Motor neuron (in vitro differentiated cells): ENCODE measurements at regions not wholly inside any gene's neighbourhood (a gene's known extent, or its start where the extent isn't known, plus 50 kb on each side); places are given as distances from the start of the nearest gene placed in this dataset.

Experiments used
- ATAC-seq, 8 experiments: fragments of 200-7000 bp; cut with Tn5 transposase; replicated peaks in 6 of 8; 2 replicates each; pipeline ENCODE4 v1.8.0; 2021; ENCODE audit warnings: mild to moderate bottlenecking in 8 of 8, moderate library complexity in 8 of 8
- H3K27ac ChIP-seq, 2 donors: fragments of 250-450 bp; sonication (Bioruptor Pico); 2 replicates each; pipeline ENCODE4 v1.9.0; 2021; ENCODE audit warnings: antibody characterized with exemption in 2 of 2, mild to moderate bottlenecking in 2 of 2, moderate library complexity in 1 of 2
- H3K4me1 ChIP-seq, 2 donors: fragments of 250-450 bp; sonication (Bioruptor Pico); replicated peaks in 1 of 2; 2 replicates each; pipeline ENCODE4 v1.6.1; 2021; ENCODE audit warnings: antibody characterized with exemption in 2 of 2, mild to moderate bottlenecking in 2 of 2, moderate library complexity in 1 of 2
- H3K4me3 ChIP-seq, 5 donors: fragments of 250-450 bp; sonication (Bioruptor Pico); 2 replicates each; pipeline ENCODE4 v1.9.0; 2021; ENCODE audit warnings: antibody characterized with exemption in 5 of 5, mild to moderate bottlenecking in 5 of 5, moderate library complexity in 4 of 5
- WGBS, 10 experiments: fragments of 450-650 bp; shearing (Covaris generic); methylation state at CpG; one replicate each; pipeline ENCODE4 v1.0.0; 2022; 5-methylcytosine and 5-hydroxymethylcytosine counted together
- in situ Hi-C, 9 experiments: fragments of 400-800 bp; cut with MboI; loops; one replicate each; pipeline ENCODE4 v1.15.0; 2021; ENCODE audit warnings: low sequenced_read_pairs in 9 of 9, low pct_unique_long_range_greater_than_20kb in 2 of 9; ENCODE audit not compliant: unreplicated experiment in 9 of 9

DNA sequence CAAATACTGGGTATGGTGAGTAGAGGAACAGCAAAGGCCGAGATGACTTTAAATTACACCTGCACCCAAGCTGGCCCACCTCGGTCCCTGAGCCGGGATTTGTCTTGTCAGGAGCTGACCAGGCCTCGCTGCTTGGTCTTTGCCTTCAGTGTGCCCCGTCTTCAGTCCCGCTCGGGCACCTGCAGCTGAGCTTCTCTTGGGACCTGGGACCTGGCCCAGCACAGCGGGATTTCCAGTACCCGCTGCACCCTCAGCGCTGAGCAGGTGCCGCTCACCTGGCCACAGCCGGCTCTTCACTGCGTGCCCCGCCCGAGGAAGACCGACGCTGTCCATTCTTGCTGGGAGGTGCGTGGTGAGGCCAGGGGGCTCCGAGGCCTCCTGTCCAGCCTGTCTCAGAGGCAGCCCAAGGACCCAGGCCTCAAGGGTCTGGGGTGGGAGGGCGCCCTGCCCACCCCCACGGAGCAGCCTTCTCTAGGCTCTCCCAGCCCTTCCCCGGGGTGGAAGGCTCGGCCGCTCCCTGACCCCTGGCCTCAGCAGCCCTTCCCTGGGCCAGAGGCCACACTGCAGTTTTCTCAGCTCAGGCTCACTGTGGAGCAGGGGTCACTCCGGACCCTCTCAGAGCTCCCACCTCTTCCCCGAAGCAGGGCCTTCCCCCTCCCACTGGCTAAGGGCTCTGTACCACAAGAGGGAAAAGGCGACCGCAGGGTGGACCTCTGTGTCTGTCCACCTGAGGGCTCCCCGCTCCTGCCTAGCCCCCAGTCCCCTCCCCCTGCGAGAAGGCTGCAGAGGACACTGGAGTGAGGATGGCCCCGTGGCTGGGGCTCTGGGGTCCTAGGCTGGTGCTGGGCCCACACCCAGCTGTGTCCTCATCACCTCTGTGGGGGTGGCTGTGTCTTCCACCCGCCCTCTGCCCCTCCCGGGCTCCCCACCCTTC lies 119.3 kb downstream of the RNASET2 start:
- in situ Hi-C loops: no loop called here
- no peak overlapping the region for H3K4me3 ChIP-seq
- 80 to 100% (median 89%) methylated on average over 1 to 16 of the region's 33 CpGs; no CpG with 5 or more reads in 5 of the 10 experiments for WGBS, 10 experiments
- no peak overlapping the region for H3K27ac ChIP-seq
- no peaks in the 10 kb centered on the region for H3K4me1 ChIP-seq
- no peak for ATAC-seq

GRCh38 chr6:166834049-166834448 lies 122.3 kb downstream of the RNASET2 start:
- in situ Hi-C loops: no loop called here
- WGBS, 10 experiments: 29 to 90% (median 70%) methylated on average over 1 to 4 of the region's 4 CpGs; no CpG with 5 or more reads in 1 of the 10 experiments
- Histone ChIP-seq H3K4me3 (no peak overlapping the region), H3K4me1 (no peaks in the 10 kb centered on the region), H3K27ac (no peak overlapping the region)
- no peak for ATAC-seq

- H3K4me3 ChIP-seq: no peak overlapping the region
- WGBS, 10 experiments: 43 to 100% (median 76%) methylated on average over 1 to 6 of the region's 10 CpGs; no CpG with 5 or more reads in 4 of the 10 experiments
- no peak overlapping the region for H3K27ac ChIP-seq
- in situ Hi-C loops: no loop called here
- no peak for ATAC-seq
- H3K4me1 ChIP-seq: no peaks in the 10 kb centered on the region
Observed at GRCh38 chr6:166830891-166831363, 125.4 kb downstream of the RNASET2 start.

GRCh38 chr6:166830185-166830890 lies 126.0 kb downstream of the RNASET2 start:
- Histone ChIP-seq H3K27ac (no peak overlapping the region), H3K4me1 (no peaks in the 10 kb centered on the region), H3K4me3 (no peak overlapping the region)
- no peak for ATAC-seq
- in situ Hi-C loops: no loop called here
- 9 to 90% (median 72%) methylated on average over 2 to 6 of the region's 8 CpGs for WGBS, 10 experiments

- H3K4me3 ChIP-seq: no peak overlapping the region
- ATAC-seq: no peak
- H3K4me1 ChIP-seq: peaks cover 0 to 8% of the 10 kb centered on the region in 2 donors
- in situ Hi-C loops: no loop called here
- WGBS, 10 experiments: 0 to 94% (median 78%) methylated on average over 1 to 6 of the region's 6 CpGs; no CpG with 5 or more reads in 1 of the 10 experiments
- no peak overlapping the region for H3K27ac ChIP-seq
Observed at GRCh38 chr6:166826264-166826663, 130.1 kb downstream of the RNASET2 start.

DNA sequence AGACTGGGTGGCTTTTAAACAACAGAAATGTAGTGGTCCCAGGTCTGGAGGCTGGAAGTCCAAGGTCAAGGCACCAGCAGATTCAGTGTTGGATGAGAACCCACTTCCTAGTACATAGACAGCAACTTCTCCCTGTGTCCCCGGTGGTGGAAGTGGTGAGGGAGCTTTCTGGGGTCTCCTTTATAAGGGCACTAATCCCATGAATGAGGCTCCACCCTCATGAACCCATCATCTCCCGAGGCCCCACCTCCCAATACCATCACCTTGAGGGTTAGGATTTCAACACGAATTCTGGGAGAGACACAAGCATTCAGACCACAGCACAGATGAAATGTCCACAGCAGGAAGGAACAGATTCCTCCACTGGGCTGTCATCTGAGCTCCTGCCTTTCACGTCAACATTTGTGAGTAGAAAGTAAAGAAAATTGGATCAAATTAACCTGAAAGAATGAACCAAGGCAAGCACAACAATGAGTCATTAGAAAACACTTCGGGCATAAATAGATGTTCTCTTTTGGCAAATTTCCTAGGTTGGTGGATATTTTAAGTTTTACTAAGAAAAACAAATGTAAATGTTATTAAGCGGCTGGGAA lies 130.7 kb downstream of the RNASET2 start:
- H3K27ac ChIP-seq: no peak overlapping the region
- in situ Hi-C loops: no loop called here
- no peak overlapping the region for H3K4me3 ChIP-seq
- ATAC-seq: no peak
- WGBS, 10 experiments: 16 to 100% (median 84%) methylated on average over 2 to 6 of the region's 6 CpGs; no CpG with 5 or more reads in 2 of the 10 experiments
- H3K4me1 ChIP-seq: peaks cover 0 to 8% of the 10 kb centered on the region in 2 donors

GRCh38 chr6:166824880-166825250 lies 131.5 kb downstream of the RNASET2 start:
- H3K4me3 ChIP-seq: no peak overlapping the region
- ATAC-seq: no peak
- H3K27ac ChIP-seq: no peak overlapping the region
- peaks cover 0 to 8% of the 10 kb centered on the region in 2 donors for H3K4me1 ChIP-seq
- 18 to 80% (median 61%) methylated on average over 2 to 6 of the region's 10 CpGs; no CpG with 5 or more reads in 6 of the 10 experiments for WGBS, 10 experiments
- in situ Hi-C loops: no loop called here

GRCh38 chr6:166824146-166824879 lies 132.0 kb downstream of the RNASET2 start:
- Histone ChIP-seq H3K4me3 (no peak overlapping the region), H3K27ac (no peak overlapping the region), H3K4me1 (peaks cover 0 to 8% of the 10 kb centered on the region in 2 donors)
- 32 to 93% (median 60%) methylated on average over 1 to 7 of the region's 10 CpGs; no CpG with 5 or more reads in 7 of the 10 experiments for WGBS, 10 experiments
- ATAC-seq: no peak
- in situ Hi-C loops: no loop called here

- in situ Hi-C loops: no loop called here
Observed at GRCh38 chr6:166822609-166823008, 133.7 kb downstream of the RNASET2 start.

DNA sequence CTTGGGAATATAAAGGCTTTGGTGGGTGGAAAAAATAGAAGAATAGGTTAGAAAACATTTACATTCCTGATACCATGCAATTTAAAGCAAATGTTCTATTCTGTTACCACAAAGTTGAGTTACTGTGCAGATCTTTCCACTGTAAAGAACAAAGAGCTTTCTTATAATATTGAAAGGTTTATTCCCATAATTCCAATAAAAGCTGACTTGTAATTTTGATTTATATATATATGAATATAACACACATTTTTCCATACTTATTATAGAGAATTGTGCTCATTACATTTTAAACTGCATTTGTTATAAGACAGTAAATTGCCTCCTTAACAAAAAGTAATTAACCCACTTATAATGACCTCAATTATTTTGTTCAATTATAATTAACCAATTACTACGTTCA lies 135.9 kb downstream of the RNASET2 start:
- peaks cover 0 to 8% of the 10 kb centered on the region in 2 donors for H3K4me1 ChIP-seq
- H3K4me3 ChIP-seq: no peak overlapping the region
- 0 to 100% (median 89%) methylated on average over 1 of the region's 1 CpG; no CpG with 5 or more reads in 1 of the 10 experiments for WGBS, 10 experiments
- no peak overlapping the region for H3K27ac ChIP-seq
- in situ Hi-C loops: no loop called here
- no peak for ATAC-seq

More at GRCh38 chr6:166822609-166823008, 133.7 kb downstream of the RNASET2 start:
- ATAC-seq: no peak
- Histone ChIP-seq H3K27ac (no peak overlapping the region), H3K4me3 (no peak overlapping the region), H3K4me1 (peaks cover 0 to 8% of the 10 kb centered on the region in 2 donors)
- 0 to 88% (median 71%) methylated on average over 1 of the region's 1 CpG; no CpG with 5 or more reads in 7 of the 10 experiments for WGBS, 10 experiments

DNA sequence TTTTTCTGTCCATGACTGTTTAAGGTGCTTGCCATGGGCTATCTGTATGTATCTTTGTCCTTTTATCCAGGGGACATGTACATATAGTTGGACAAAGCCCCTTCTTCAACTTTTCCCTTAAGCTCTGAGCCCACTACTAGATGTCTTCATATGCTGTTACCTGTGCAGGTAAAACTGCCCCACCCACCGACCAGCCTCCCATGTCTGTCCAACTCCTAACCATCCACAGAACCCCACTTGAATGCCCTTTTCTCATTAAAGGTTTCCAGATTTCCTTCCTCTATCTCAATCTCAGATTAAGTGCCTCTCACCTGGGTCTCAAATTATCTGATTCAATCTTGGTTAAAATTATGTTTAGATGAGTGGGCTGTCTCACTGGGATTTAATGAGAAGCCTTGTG lies 136.3 kb downstream of the RNASET2 start:
- ATAC-seq: no peak
- in situ Hi-C loops: no loop called here
- WGBS, 10 experiments: 0 to 90% (median 49%) methylated on average over 1 of the region's 1 CpG; no CpG with 5 or more reads in 6 of the 10 experiments
- Histone ChIP-seq H3K27ac (no peak overlapping the region), H3K4me1 (peaks cover 0 to 8% of the 10 kb centered on the region in 2 donors), H3K4me3 (no peak overlapping the region)

GRCh38 chr6:166815629-166816028 lies 140.7 kb downstream of the RNASET2 start:
- no peaks in the 10 kb centered on the region for H3K4me1 ChIP-seq
- H3K27ac ChIP-seq: no peak overlapping the region
- WGBS, 10 experiments: 18 to 88% (median 66%) methylated on average over 1 to 4 of the region's 4 CpGs
- no peak overlapping the region for H3K4me3 ChIP-seq
- no peak for ATAC-seq
- in situ Hi-C loops: no loop called here
